Thyroid gland (tissue), 4 donors: ENCODE measurements at regions not wholly inside any gene's neighbourhood (a gene's known extent, or its start where the extent isn't known, plus 50 kb on each side); places are given as distances from the start of the nearest gene placed in this dataset.

Source experiments
- DNase-seq, 2 donors: peaks; one replicate each; pipeline ENCODE4 v3.0.0-alpha.2; 2019
- H3K27ac ChIP-seq, 3 donors: fragments of 200-600 bp; sonication (generic); 1 replicate in 2 of 3; 2 replicates in 1 of 3; pipeline ENCODE4 v1.5.1; 2016 to 2019; ENCODE audit warnings: mild to moderate bottlenecking in 1 of 3, moderate library complexity in 1 of 3
- H3K27me3 ChIP-seq: fragments of 200-600 bp; sonication (generic); one replicate; pipeline ENCODE4 v1.5.1; 2019
- H3K36me3 ChIP-seq, 2 donors: fragments of 200-600 bp; sonication (generic); one replicate each; pipeline ENCODE4 v1.5.1; 2016 to 2019
- H3K4me1 ChIP-seq, 2 donors: fragments of 200-600 bp; sonication (generic); one replicate each; pipeline ENCODE4 v1.5.1; 2017 to 2019
- H3K4me3 ChIP-seq, 3 donors: fragments of 200-600 bp; sonication (generic); replicated peaks in 1 of 3; 1 replicate in 2 of 3; 2 replicates in 1 of 3; pipeline ENCODE4 v1.5.1; 2016; ENCODE audit warnings: mild to moderate bottlenecking in 1 of 3
- H3K9me3 ChIP-seq: fragments of 200-600 bp; sonication (generic); one replicate; pipeline ENCODE4 v1.5.1; 2017
- POLR2A ChIP-seq, 2 donors: fragments of 450-650 bp; IDR thresholded peaks; one replicate each; pipeline ENCODE4 v1.6.1; 2017; ENCODE audit warnings: antibody characterized with exemption in 2 of 2, mild to moderate bottlenecking in 2 of 2, moderate library complexity in 1 of 2
- WGBS, 2 donors: methylation state at CpG; one replicate each; pipeline ENCODE4 v1.1.5; 2017; 5-methylcytosine and 5-hydroxymethylcytosine counted together
- intact Hi-C: fragments of 100-400 bp; cut with DNase I; formaldehyde crosslinking; loops from one replicate; pipeline ENCODE4 v1.15.1; 2023
- TF ChIP-seq, protein P1 (sequence below), 6 experiments: fragments of 200-600 bp in 3 of 6; fragments of 450-650 bp in 3 of 6; sonication (generic) in 3 of 6; IDR thresholded peaks; one replicate each; pipeline ENCODE4 v1.5.1; 2016 to 2019; ENCODE audit warnings: antibody characterized with exemption in 6 of 6, mild to moderate bottlenecking in 2 of 6, inconsistent platforms in 1 of 6, moderate library complexity in 1 of 6

DNA sequence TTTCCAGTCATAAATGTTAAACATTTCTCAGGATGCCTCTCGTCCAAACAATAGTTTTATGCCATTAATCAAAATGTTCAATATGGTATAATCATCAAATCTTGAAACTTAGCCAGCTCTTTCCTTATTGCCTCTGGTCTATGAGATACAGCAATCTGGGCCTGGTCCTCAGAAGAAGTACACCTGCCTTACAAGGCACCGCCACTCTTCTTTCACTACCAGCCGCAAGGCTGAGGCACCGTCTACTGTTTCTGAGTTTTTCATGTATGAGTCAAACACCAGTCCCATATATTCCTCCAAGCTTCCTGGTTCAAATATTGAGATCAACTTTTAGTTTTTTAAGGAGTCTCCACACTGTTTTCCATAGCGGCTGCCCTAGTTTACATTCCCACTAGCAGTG lies 600.6 kb upstream of the FAT3 start:
- TF ChIP-seq, protein P1, sequence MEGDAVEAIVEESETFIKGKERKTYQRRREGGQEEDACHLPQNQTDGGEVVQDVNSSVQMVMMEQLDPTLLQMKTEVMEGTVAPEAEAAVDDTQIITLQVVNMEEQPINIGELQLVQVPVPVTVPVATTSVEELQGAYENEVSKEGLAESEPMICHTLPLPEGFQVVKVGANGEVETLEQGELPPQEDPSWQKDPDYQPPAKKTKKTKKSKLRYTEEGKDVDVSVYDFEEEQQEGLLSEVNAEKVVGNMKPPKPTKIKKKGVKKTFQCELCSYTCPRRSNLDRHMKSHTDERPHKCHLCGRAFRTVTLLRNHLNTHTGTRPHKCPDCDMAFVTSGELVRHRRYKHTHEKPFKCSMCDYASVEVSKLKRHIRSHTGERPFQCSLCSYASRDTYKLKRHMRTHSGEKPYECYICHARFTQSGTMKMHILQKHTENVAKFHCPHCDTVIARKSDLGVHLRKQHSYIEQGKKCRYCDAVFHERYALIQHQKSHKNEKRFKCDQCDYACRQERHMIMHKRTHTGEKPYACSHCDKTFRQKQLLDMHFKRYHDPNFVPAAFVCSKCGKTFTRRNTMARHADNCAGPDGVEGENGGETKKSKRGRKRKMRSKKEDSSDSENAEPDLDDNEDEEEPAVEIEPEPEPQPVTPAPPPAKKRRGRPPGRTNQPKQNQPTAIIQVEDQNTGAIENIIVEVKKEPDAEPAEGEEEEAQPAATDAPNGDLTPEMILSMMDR (IDR thresholded peaks at IDR 0.05): no peak
- no peak for TF ChIP-seq POLR2A (IDR thresholded peaks at IDR 0.05)
- intact Hi-C loops: no loop called here
- 89 to 92% methylated on average over 5 of the region's 5 CpGs for WGBS, 2 donors
- no peak overlapping the region for H3K27ac ChIP-seq
- no peaks in the 10 kb centered on the region for H3K4me1 ChIP-seq
- no peaks in the 10 kb centered on the region for H3K27me3 ChIP-seq
- H3K36me3 ChIP-seq: no peaks in the 10 kb centered on the region
- no peak for DNase-seq
- H3K4me3 ChIP-seq: no peak overlapping the region
- H3K9me3 ChIP-seq: no peaks in the 10 kb centered on the region

- DNase-seq: no peak
- TF ChIP-seq, protein P1 (IDR thresholded peaks at IDR 0.05): no peak
- TF ChIP-seq POLR2A (IDR thresholded peaks at IDR 0.05): no peak
- 58 to 68% methylated on average over 3 of the region's 3 CpGs for WGBS, 2 donors
Observed at GRCh38 chr11:91608677-91609076, 615.9 kb upstream of the FAT3 start.

GRCh38 chr11:91596111-91596510 lies 628.5 kb upstream of the FAT3 start:
- Histone ChIP-seq H3K4me1 (no peaks in the 10 kb centered on the region), H3K27me3 (no peaks in the 10 kb centered on the region), H3K27ac (no peak overlapping the region), H3K9me3 (no peaks in the 10 kb centered on the region), H3K36me3 (no peaks in the 10 kb centered on the region), H3K4me3 (no peak overlapping the region)
- no peak for DNase-seq
- intact Hi-C loops: no loop called here
- 79 to 83% methylated on average over 1 of the region's 1 CpG for WGBS, 2 donors
- TF ChIP-seq, protein P1 (IDR thresholded peaks at IDR 0.05): no peak
- no peak for TF ChIP-seq POLR2A (IDR thresholded peaks at IDR 0.05)

More at GRCh38 chr11:91608677-91609076, 615.9 kb upstream of the FAT3 start:
- Histone ChIP-seq H3K27me3 (no peaks in the 10 kb centered on the region), H3K4me3 (no peak overlapping the region), H3K4me1 (no peaks in the 10 kb centered on the region), H3K9me3 (no peaks in the 10 kb centered on the region), H3K36me3 (no peaks in the 10 kb centered on the region), H3K27ac (no peak overlapping the region)
- intact Hi-C loops: no loop called here

DNA sequence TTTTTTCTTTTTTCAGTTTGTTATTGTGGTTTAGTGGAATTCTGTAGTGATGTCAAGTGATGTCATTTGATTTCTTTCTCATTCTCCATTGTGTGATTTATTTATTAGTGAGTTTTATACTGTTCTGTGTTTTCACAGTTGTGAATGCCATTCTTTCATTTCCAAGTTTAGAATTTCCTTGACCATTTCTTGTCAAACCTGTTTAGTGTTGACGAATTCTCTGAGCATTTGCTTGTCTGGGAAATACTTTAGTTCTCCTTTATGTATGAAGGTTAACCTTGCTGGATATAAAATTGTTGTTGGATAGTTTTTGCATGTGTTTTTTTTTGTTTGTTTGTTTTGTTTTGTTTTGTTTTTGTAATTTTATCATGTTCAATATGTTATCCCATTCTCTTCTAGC lies 633.6 kb upstream of the FAT3 start:
- intact Hi-C loops: no loop called here
- no peak overlapping the region for H3K27ac ChIP-seq
- DNase-seq: no peak
- H3K4me1 ChIP-seq: no peaks in the 10 kb centered on the region
- no peak overlapping the region for H3K4me3 ChIP-seq
- H3K9me3 ChIP-seq: no peaks in the 10 kb centered on the region
- WGBS, 2 donors: 78 to 82% methylated on average over 1 of the region's 1 CpG
- no peaks in the 10 kb centered on the region for H3K27me3 ChIP-seq
- TF ChIP-seq, protein P1 (IDR thresholded peaks at IDR 0.05): no peak
- no peak for TF ChIP-seq POLR2A (IDR thresholded peaks at IDR 0.05)
- no peaks in the 10 kb centered on the region for H3K36me3 ChIP-seq

- WGBS, 2 donors: 63 to 80% methylated on average over 3 of the region's 3 CpGs
- DNase-seq: no peak
- intact Hi-C loops: no loop called here
- H3K4me1 ChIP-seq: no peaks in the 10 kb centered on the region
- no peak overlapping the region for H3K4me3 ChIP-seq
- no peaks in the 10 kb centered on the region for H3K9me3 ChIP-seq
- H3K27ac ChIP-seq: no peak overlapping the region
- no peak for TF ChIP-seq POLR2A (IDR thresholded peaks at IDR 0.05)
- TF ChIP-seq, protein P1 (IDR thresholded peaks at IDR 0.05): no peak
- no peaks in the 10 kb centered on the region for H3K27me3 ChIP-seq
- H3K36me3 ChIP-seq: no peaks in the 10 kb centered on the region
Observed at GRCh38 chr11:91587131-91587530, 637.5 kb upstream of the FAT3 start.
